ENCODE measurements at regions not wholly inside any gene's neighbourhood (a gene's known extent, or its start where the extent isn't known, plus 50 kb on each side); places are given as distances from the start of the nearest gene placed in this dataset.

- TF ChIP-seq CTCF (IDR thresholded peaks at IDR 0.05) (no peak), POLR2A (IDR thresholded peaks at IDR 0.05) (no peak)
These were observed 240.8 kb upstream of the RGPD4 start for GRCh38 chr2:107585851-107586250.

All from uterus (tissue), 2 donors.